ENCODE measurements at regions not wholly inside any gene's neighbourhood (a gene's known extent, or its start where the extent isn't known, plus 50 kb on each side); places are given as distances from the start of the nearest gene placed in this dataset.

DNA sequence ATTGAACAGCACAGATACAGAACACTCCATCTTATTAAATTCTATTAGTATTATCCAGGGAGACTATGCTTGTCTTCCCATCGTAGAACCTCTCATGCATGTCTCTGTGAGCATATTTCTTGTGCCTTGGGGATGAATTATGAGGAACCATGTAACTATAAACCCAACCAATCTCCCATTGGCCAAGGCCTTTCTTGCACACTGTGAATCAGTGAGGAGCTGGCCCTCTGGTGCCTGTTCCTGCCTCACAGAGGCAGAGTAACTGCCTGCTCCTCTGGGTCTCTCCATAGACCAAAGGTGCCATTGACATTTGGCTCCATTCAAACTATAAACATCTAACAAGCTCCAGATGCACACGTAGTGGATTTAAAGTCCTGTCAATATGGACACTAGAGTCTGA lies 190.4 kb downstream of the ENC1 start:
- TF ChIP-seq CTCF (tag by site-specific recombination; IDR thresholded peaks at IDR 0.05) (no peak), ZBTB10 (tag by site-specific recombination; IDR thresholded peaks at IDR 0.05) (no peak)

Data from HEK293 (cell line).